IMR-90 (cell line): ENCODE measurements at regions not wholly inside any gene's neighbourhood (a gene's known extent, or its start where the extent isn't known, plus 50 kb on each side); places are given as distances from the start of the nearest gene placed in this dataset.

Source experiments
- ATAC-seq: fragments of 200-7000 bp; cut with Tn5 transposase; 2 replicates; pipeline ENCODE4 v1.9.1; 2020; ENCODE audit warnings: low read depth, mild to moderate bottlenecking, moderate library complexity
- BruUV-seq: library from RNA; stranded (reverse); fragments of 400-500 nt; replicated peaks from 2 replicates; lab custom pipeline; 2021; lab: Mats Ljungman, UMichigan
- CTCF ChIA-PET: fragments of 300-600 bp; formaldehyde crosslinking; extraction: SDS; loops from one replicate; lab custom pipeline; 2021; ENCODE audit warnings: antibody characterized with exemption; lab: Yijun Ruan, JAX
- POLR2A ChIA-PET: fragments of 300-600 bp; sonication (Branson Sonifier 250); formaldehyde crosslinking; loops from one replicate; lab custom pipeline; 2022; ENCODE audit warnings: antibody characterized with exemption; ENCODE audit not compliant: unreplicated experiment; lab: Charles Lee
- DNase-seq: peaks from one replicate; pipeline ENCODE4 v3.0.0; 2013
- H2AFZ ChIP-seq: replicated peaks from 2 replicates; pipeline ENCODE3; 2013; ENCODE audit warnings: low read length, mild to moderate bottlenecking; ENCODE audit not compliant: poor library complexity
- H2AK5ac ChIP-seq: 2 replicates; pipeline ENCODE4 v1.6.1; 2013; ENCODE audit warnings: low read depth, low read length, inconsistent platforms
- H2AK9ac ChIP-seq: replicated peaks from 2 replicates; pipeline ENCODE3; 2013; ENCODE audit warnings: mild to moderate bottlenecking, low read depth, low read length, moderate library complexity; ENCODE audit not compliant: poor library complexity
- H2BK120ac ChIP-seq: 2 replicates; pipeline ENCODE4 v1.6.1; 2013; ENCODE audit warnings: low read depth, low read length, inconsistent platforms
- H2BK15ac ChIP-seq: 3 replicates; pipeline ENCODE4 v1.6.1; 2013; ENCODE audit warnings: low read depth, low read length, inconsistent platforms
- H2BK20ac ChIP-seq: 2 replicates; pipeline ENCODE4 v1.6.1; 2013; ENCODE audit warnings: low read depth, mild to moderate bottlenecking, inconsistent platforms, low read length, moderate library complexity
- H2BK5ac ChIP-seq: 2 replicates; pipeline ENCODE4 v1.6.1; 2013; ENCODE audit warnings: mild to moderate bottlenecking, low read depth, low read length, inconsistent platforms; ENCODE audit not compliant: poor library complexity, severe bottlenecking
- H3K14ac ChIP-seq: replicated peaks from 2 replicates; pipeline ENCODE4 v1.6.1; 2013; ENCODE audit warnings: low read depth, low read length, inconsistent platforms
- H3K18ac ChIP-seq: 2 replicates; pipeline ENCODE4 v1.6.1; 2013; ENCODE audit warnings: low read depth, low read length, control low read depth
- H3K23ac ChIP-seq: 2 replicates; pipeline ENCODE4 v1.6.1; 2013; ENCODE audit warnings: low read depth, low read length, inconsistent platforms
- H3K27ac ChIP-seq: 2 replicates; pipeline ENCODE4 v1.5.1; 2013; ENCODE audit warnings: mild to moderate bottlenecking, control low read depth, low read length; ENCODE audit not compliant: insufficient read depth
- H3K27me3 ChIP-seq: 2 replicates; pipeline ENCODE4 v1.6.1; 2013; ENCODE audit warnings: low read length; ENCODE audit not compliant: control insufficient read depth, insufficient read depth
- H3K36me3 ChIP-seq: 2 replicates; pipeline ENCODE4 v1.6.1; 2013; ENCODE audit warnings: low read length, mixed read lengths; ENCODE audit not compliant: control insufficient read depth, insufficient read depth
- H3K4ac ChIP-seq: 2 replicates; pipeline ENCODE4 v1.6.1; 2013; ENCODE audit warnings: low read depth, low read length, inconsistent platforms
- H3K4me1 ChIP-seq: 2 replicates; pipeline ENCODE4 v1.6.1; 2013; ENCODE audit warnings: low read length, mixed read lengths; ENCODE audit not compliant: control insufficient read depth, insufficient read depth
- H3K4me2 ChIP-seq: 2 replicates; pipeline ENCODE4 v1.6.1; 2013; ENCODE audit warnings: low read depth, mild to moderate bottlenecking, control low read depth, low read length, moderate library complexity
- H3K4me3 ChIP-seq: 2 replicates; pipeline ENCODE4 v1.5.1; 2013; ENCODE audit warnings: low read depth, mild to moderate bottlenecking, control low read depth, low read length, moderate library complexity; ENCODE audit not compliant: insufficient read depth
- H3K56ac ChIP-seq: 2 replicates; pipeline ENCODE4 v1.6.1; 2013; ENCODE audit warnings: low read length, inconsistent platforms; ENCODE audit not compliant: insufficient read depth; ENCODE audit errors: extremely low read depth
- H3K79me1 ChIP-seq, 2 experiments: 2 replicates each; pipeline ENCODE4 v1.6.1; 2013; ENCODE audit warnings: low read length in 2 of 2, inconsistent platforms in 1 of 2, low read depth in 1 of 2
- H3K9ac ChIP-seq: 2 replicates; pipeline ENCODE4 v1.6.1; 2013; ENCODE audit warnings: low read depth, low read length, control low read depth
- H3K9me1 ChIP-seq: 2 replicates; pipeline ENCODE4 v1.6.1; 2013; ENCODE audit warnings: low read length, inconsistent platforms; ENCODE audit not compliant: insufficient read depth
- H3K9me3 ChIP-seq: 2 replicates; pipeline ENCODE4 v1.6.1; 2013; ENCODE audit warnings: low read length; ENCODE audit not compliant: control insufficient read depth, insufficient read depth
- H4K20me1 ChIP-seq: 2 replicates; pipeline ENCODE4 v1.6.1; 2013; ENCODE audit warnings: low read length, inconsistent platforms; ENCODE audit not compliant: insufficient read depth
- H4K5ac ChIP-seq: 2 replicates; pipeline ENCODE4 v1.6.1; 2013; ENCODE audit warnings: mild to moderate bottlenecking, low read depth, low read length, control low read depth
- H4K8ac ChIP-seq, 2 experiments: 2 replicates each; pipeline ENCODE4 v1.6.1; 2013; ENCODE audit warnings: low read depth in 2 of 2, low read length in 2 of 2, control low read depth in 1 of 2, inconsistent platforms in 1 of 2
- H4K91ac ChIP-seq: 2 replicates; pipeline ENCODE4 v1.6.1; 2013; ENCODE audit warnings: low read depth, low read length, inconsistent platforms; ENCODE audit not compliant: insufficient read depth
- BHLHE40 ChIP-seq: fragments of 150-350 bp; IDR thresholded peaks from 2 replicates; pipeline ENCODE4 v1.6.1; 2016; ENCODE audit warnings: mild to moderate bottlenecking, low read depth, low read length
- CEBPB ChIP-seq: IDR thresholded peaks from 2 replicates; pipeline ENCODE4 v1.6.1; 2012; ENCODE audit warnings: low read depth, low read length, improper control_type of control experiment
- CHD1 ChIP-seq: IDR thresholded peaks from 2 replicates; pipeline ENCODE4 v1.6.1; 2012; ENCODE audit warnings: low read depth, low read length, improper control_type of control experiment
- ELK1 ChIP-seq: fragments of 150-350 bp; IDR thresholded peaks from 2 replicates; pipeline ENCODE4 v1.6.1; 2016; ENCODE audit warnings: low read depth, mild to moderate bottlenecking, low read length, moderate library complexity, borderline replicate concordance
- FOS ChIP-seq: fragments of 150-350 bp; IDR thresholded peaks from 2 replicates; pipeline ENCODE4 v1.6.1; 2016; ENCODE audit warnings: low read depth, low read length
- MAFK ChIP-seq: IDR thresholded peaks from 2 replicates; pipeline ENCODE4 v1.6.1; 2012; ENCODE audit warnings: low read depth, low read length, improper control_type of control experiment
- MAZ ChIP-seq: IDR thresholded peaks from 2 replicates; pipeline ENCODE4 v1.6.1; 2012; ENCODE audit warnings: low read depth, mild to moderate bottlenecking, low read length, improper control_type of control experiment, moderate library complexity, borderline replicate concordance
- MXI1 ChIP-seq: IDR thresholded peaks from 2 replicates; pipeline ENCODE4 v1.6.1; 2012; ENCODE audit warnings: low read depth, mild to moderate bottlenecking, low read length, moderate library complexity, borderline replicate concordance
- NFE2L2 ChIP-seq: fragments of 150-350 bp; IDR thresholded peaks from 2 replicates; pipeline ENCODE4 v1.6.1; 2016; ENCODE audit warnings: low read depth, mild to moderate bottlenecking, low read length
- POLR2A ChIP-seq: IDR thresholded peaks from 2 replicates; pipeline ENCODE4 v1.6.1; 2012; ENCODE audit warnings: mild to moderate bottlenecking, low read depth, low read length
- RCOR1 ChIP-seq: IDR thresholded peaks from 2 replicates; pipeline ENCODE4 v1.6.1; 2012; ENCODE audit warnings: mild to moderate bottlenecking, low read length, improper control_type of control experiment; ENCODE audit not compliant: insufficient replicate concordance
- RFX5 ChIP-seq: IDR thresholded peaks from 2 replicates; pipeline ENCODE4 v1.8.0; 2012; ENCODE audit warnings: low read depth, mild to moderate bottlenecking, low read length, moderate library complexity
- SMC3 ChIP-seq: fragments of 150-350 bp; IDR thresholded peaks from 2 replicates; pipeline ENCODE4 v1.6.1; 2016; ENCODE audit warnings: low read depth, mild to moderate bottlenecking, antibody characterized with exemption, low read length, moderate library complexity
- USF2 ChIP-seq: fragments of 150-350 bp; IDR thresholded peaks from 2 replicates; pipeline ENCODE4 v1.6.1; 2017; ENCODE audit warnings: mild to moderate bottlenecking, antibody characterized with exemption, low read length, low read depth
- dilution Hi-C: fragments of 300-500 bp; cut with HindIII; formaldehyde crosslinking; loops from one replicate; pipeline ENCODE4 v1.14.3; 2018; ENCODE audit warnings: low sequenced_read_pairs; ENCODE audit not compliant: unreplicated experiment
- in situ Hi-C: fragments of 300-500 bp; cut with MboI; formaldehyde crosslinking; loops from 3 replicates; pipeline ENCODE4 v1.14.3; 2019; ENCODE audit warnings: low sequenced_read_pairs, inconsistent platforms, mixed read lengths
- intact Hi-C: fragments of 100-400 bp; cut with micrococcal nuclease; formaldehyde crosslinking; loops from 2 replicates; pipeline ENCODE4 v1.10.0; 2022

- no peaks in the 10 kb centered on the region for H3K4me1 ChIP-seq
- no peak overlapping the region for H2AK9ac ChIP-seq
- no peak overlapping the region for H3K56ac ChIP-seq
- no peak overlapping the region for H2BK120ac ChIP-seq
- DNase-seq (no peak), ATAC-seq (no peak)
- BruUV-seq: no TSS peak
- no peak overlapping the region for H3K9ac ChIP-seq
- no peaks in the 10 kb centered on the region for H3K9me1 ChIP-seq
- H4K20me1 ChIP-seq: no peaks in the 10 kb centered on the region
- no peak overlapping the region for H3K27ac ChIP-seq
- H3K4ac ChIP-seq: no peak overlapping the region
- no peak overlapping the region for H3K23ac ChIP-seq
- H4K91ac ChIP-seq: no peak overlapping the region
- intact Hi-C loops (no loop called here), in situ Hi-C loops (no loop called here), dilution Hi-C loops (no loop called here)
- no peak overlapping the region for H2AFZ ChIP-seq
- no peak overlapping the region for H4K8ac ChIP-seq
- no peaks in the 10 kb centered on the region for H3K36me3 ChIP-seq
- CTCF ChIA-PET: no interaction called here
- no peak overlapping the region for H3K4me3 ChIP-seq
- no peak overlapping the region for H4K5ac ChIP-seq
- H2BK20ac ChIP-seq: no peak overlapping the region
- H3K4me2 ChIP-seq: no peak overlapping the region
- H3K14ac ChIP-seq: no peak overlapping the region
- TF ChIP-seq CHD1 (no peak), ELK1 (no peak), RFX5 (no peak), CEBPB (no peak), FOS (no peak), MXI1 (no peak), MAFK (no peak), SMC3 (no peak), MAZ (no peak), BHLHE40 (no peak), RCOR1 (no peak), USF2 (no peak), NFE2L2 (no peak), POLR2A (no peak)
- H3K9me3 ChIP-seq: peaks cover 11% of the 10 kb centered on the region; the same call in 1 of the 2 replicates
- POLR2A ChIA-PET: no interaction called here
- no peak overlapping the region for H3K18ac ChIP-seq
- H3K27me3 ChIP-seq: no peaks in the 10 kb centered on the region
- no peaks in the 10 kb centered on the region for H3K79me1 ChIP-seq
- H2AK5ac ChIP-seq: no peak overlapping the region
- no peak overlapping the region for H2BK5ac ChIP-seq
- no peak overlapping the region for H2BK15ac ChIP-seq
These were observed 555.3 kb upstream of the ZNF462 start for GRCh38 chr9:106307670-106308069.
